NCI-H510A treated with DMSO at 0.1 percent for 48 hours (cell line): ENCODE measurements at regions not wholly inside any gene's neighbourhood (a gene's known extent, or its start where the extent isn't known, plus 50 kb on each side); places are given as distances from the start of the nearest gene placed in this dataset.
"Not testable (repeated sequence)": the region's sequence is repeated elsewhere in the genome, so short reads cannot be mapped to it uniquely, and the experiment has no call there.

Experiments used
- DNase-seq: peaks from one replicate; lab custom pipeline; 2025; lab: John Stamatoyannopoulos, UW

- no peak for DNase-seq
Measured at GRCh38 chr1:213679153-213679552, 308.6 kb upstream of the PROX1 start.

- peak; percentile 15 for DNase-seq
Measured at GRCh38 chr1:213680677-213681325, 307.0 kb upstream of the PROX1 start.

- no peak for DNase-seq
Measured at GRCh38 chr1:213681788-213682340, 305.9 kb upstream of the PROX1 start.

- no peak for DNase-seq
Measured at GRCh38 chr1:213683529-213683928, 304.2 kb upstream of the PROX1 start.

DNA sequence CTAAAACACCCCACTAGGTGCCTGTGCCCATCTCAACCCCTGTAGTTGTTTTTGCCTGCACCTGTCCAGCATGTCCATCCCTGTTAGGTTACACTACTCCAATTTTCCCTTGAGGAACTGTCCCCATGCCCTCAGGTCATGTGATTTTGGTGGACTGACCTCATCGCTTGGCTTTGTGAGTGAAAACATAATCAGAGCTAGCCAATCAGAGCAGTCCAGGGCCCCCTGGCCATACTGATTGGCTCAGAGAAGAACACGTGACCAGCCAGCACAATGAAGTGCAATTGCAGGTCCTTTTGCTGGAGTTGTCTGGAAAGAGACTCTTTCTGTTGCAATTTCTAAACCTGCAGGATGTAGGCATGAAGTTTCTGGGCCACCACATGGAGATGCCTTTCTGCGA is 303.3 kb upstream of the PROX1 start:
- no peak for DNase-seq

DNA sequence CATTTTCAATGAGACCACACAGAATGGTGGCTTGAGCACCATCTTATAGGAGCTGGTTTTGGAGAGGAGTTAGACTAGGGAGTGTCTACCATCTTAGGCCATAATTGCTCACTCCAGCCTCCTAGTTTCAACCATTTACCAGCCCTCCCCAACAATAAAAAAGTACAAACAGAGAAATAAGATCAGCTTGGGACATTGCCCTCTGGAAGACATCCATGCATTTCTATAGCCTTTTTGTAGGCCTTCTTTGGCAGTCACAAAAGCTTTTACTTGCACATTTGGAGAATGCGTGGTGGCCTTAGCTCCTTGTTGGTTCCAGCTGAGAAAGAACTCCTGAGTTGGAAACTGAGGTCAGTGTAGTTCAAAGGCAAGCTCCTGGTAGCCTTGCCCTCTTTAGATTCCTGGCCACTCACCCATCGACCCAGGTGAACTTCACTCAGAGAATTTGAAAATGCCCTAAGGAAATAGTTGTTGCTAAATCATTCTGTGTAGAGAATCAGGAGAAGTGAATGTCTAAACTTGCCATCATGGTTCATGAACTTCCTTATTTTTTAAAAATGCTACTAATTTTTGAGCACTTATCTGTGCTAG is 301.7 kb upstream of the PROX1 start:
- DNase-seq = no peak

DNA sequence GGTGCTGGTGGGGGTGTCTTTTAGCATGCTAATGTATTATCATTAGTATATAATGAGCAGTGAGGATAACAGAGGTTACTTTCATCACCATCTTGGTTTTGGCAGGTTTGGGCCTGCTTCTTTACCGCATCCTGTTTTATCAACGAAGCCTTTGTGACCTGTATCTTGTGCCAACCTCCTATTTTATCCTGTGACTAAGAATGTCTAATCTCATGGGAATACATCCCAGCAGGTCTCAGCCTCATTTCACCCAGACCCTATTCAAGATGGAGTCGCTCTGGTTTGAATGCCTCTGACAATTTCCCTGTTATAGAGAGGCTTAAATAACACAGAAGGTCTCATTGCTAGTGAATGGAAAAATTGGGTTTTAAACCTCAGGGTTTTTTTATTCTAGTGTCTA is 300.8 kb upstream of the PROX1 start:
- no peak for DNase-seq

DNA sequence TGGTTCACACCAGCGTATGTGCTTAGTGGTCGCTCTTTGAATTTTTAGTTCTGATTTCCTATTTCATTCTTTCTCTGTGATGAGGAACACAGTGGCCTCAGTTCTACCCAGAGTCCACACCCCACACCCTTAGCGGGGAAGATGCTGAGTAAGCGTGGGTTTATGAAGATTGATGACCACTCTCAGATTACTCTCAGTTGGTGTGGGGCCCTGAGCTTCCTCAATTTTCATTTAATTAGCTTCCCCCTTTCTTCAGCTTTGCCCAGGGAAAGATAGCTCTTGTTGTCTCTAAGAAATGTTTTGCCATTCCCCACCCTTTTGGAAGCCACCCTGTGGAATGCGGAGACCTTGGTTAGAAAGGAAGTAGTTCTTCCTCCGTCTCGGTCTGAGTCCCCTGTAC is 299.9 kb upstream of the PROX1 start:
- no peak for DNase-seq

- no peak for DNase-seq
Measured at GRCh38 chr1:213688655-213689054, 299.1 kb upstream of the PROX1 start.

DNA sequence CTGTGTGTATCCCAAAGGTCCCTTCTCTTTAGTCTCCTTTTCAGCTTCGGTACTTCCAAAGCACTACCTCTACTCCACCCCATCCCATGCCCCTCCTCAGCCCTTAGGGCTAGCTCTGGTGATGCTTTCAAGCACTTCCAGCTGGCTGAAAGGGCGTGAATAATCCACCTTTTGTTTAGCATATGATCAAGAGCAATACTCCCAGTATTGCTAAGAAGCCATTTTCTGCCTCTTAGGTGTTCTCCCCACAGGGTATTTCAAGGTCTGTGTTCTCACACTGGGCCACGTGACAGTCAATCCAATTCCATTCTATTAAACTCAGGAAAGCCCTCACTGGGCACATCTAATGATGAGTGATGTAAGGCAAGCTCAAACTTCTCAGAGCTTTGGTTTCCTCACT is 298.5 kb upstream of the PROX1 start:
- DNase-seq = no peak

- DNase-seq = no peak
Measured at GRCh38 chr1:213690341-213690917, 297.3 kb upstream of the PROX1 start.

GRCh38 chr1:213692321-213692720 is 295.5 kb upstream of the PROX1 start:
- no peak for DNase-seq

DNA sequence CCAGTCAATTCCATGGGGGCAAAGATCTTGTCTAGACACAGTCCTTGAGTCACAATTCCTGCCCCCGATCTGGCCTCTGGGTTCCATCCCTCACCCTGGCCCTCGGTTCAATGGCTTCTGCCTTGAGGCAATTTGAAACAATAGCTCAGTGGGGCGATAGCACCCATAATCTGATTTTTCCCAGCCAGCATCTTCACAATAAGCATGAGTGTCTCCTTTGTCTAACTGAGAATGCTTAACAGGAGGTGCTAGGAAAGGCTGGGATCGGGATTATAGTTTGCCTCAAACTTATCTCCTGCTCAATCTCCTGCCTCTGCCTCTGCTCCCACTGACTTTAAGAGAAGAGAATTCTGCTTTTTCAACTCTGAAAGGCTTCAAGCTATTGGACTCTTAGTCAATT is 293.9 kb upstream of the PROX1 start:
- no peak for DNase-seq

GRCh38 chr1:213697192-213697802 is 290.5 kb upstream of the PROX1 start:
- DNase-seq = no peak

DNA sequence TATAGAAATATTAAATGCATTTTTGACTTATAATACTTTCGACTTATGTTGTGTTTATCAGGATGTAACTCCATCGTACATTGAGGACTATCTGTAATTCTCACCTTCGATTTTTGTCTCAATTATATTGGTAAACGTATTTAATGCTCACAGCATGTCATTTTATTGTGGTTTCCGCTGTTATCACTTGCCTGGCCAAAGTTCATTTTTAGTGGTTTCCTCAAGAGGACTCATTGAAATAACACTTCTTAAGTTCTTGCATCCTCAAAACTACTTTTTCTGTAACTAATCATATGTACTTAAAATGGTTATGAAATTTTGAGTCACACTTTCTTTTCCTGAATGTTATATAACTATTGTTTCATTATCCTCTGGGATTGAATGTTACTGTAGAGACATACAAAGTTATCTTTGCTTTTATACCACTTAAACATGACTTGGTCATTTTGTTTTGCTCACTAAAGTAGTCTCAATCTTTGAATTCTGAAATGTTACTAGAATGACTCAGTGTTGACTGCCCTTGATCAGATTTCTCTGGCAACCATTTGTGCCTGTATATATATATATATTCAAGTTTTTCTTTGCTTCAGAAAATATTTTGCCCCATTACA is 289.6 kb upstream of the PROX1 start:
- no peak for DNase-seq

DNA sequence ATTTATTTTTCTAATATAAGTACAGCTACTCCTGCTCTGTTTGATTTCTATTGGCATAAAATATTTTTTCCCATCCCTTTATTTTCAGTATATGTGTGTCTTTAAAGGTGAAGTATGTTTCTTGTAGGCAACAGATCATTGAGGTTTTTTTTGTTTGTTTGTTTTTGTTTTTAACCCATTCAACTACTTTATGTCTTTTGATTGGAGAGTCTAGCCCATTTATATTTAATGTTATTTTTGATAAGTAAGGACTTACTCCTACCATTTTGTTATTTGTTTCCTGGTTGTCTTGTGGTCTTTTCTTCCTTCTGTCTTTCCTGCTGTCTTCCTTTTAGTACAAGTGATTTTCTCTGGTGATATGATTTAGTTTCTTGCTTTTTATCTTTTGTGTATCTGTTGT is 285.1 kb upstream of the PROX1 start:
- DNase-seq = no peak

- DNase-seq = no peak
Measured at GRCh38 chr1:213704941-213705340, 282.8 kb upstream of the PROX1 start.

GRCh38 chr1:213711833-213712490 is 275.8 kb upstream of the PROX1 start:
- not testable (repeated sequence) for DNase-seq

DNA sequence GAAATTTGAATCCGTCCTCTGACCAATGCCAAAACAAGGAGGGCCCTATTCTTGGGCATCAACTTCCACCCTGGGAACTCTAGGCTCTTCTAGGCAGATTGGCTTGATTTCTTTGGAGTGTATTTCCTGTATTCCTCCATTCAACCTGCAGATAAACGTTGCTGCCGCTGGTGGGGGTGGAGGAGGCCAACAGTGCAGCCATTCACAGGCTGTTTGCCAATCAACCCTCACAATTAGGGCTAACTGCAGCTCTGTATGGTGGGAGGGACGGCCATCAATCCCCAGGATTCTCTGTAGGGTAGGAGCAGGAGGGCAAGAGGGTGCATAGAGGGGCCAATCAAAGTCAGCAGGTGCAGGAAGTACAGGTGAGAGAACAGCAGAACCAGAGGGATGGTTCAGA is 273.1 kb upstream of the PROX1 start:
- peak; percentile 34 for DNase-seq

DNA sequence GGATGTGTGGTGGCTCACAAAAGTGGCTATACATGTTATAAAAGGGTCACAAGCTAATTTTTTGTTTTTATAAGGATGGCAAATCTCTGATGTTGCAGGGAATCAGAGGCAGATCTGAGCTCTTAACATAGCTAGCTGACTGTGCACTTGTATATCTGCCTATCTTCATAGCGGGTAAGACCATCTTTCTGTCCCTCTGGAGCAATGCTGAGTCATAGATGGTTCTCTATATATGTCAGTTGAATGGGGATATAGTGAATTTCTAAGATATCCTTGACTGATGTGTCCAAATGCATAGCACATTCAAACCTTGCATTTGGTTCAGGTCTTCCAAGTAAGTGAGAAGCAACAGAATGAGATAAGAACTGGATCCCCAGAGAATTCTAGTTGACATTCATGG is 272.6 kb upstream of the PROX1 start:
- no peak for DNase-seq

DNA sequence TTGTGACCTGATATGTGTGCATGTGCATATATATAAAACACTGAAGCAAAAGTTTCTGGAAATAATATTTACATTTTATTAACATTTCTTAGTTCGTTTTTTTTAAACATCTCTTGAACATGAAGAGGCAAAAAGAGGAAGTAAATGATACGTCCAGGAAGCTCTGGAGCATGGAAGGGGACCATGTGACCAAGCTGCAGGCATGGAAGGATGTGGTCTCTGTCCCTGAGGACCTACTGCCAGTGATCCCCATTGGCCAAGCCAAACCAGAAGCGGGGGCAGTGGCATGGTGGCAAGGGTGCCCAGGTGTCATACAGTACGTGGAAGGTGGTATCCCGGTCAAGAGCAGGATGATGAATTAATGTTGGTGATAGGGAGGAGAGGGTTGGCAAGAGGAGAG is 268.3 kb upstream of the PROX1 start:
- no peak for DNase-seq

GRCh38 chr1:213720032-213720431 is 267.7 kb upstream of the PROX1 start:
- peak; percentile 75 for DNase-seq
